OCI-LY7 (cell line): ENCODE measurements at regions not wholly inside any gene's neighbourhood (a gene's known extent, or its start where the extent isn't known, plus 50 kb on each side); places are given as distances from the start of the nearest gene placed in this dataset.

Source experiments
- EZH2phosphoT487 ChIP-seq: fragments of 200-600 bp; sonication (generic); IDR thresholded peaks from 2 replicates; pipeline ENCODE4 v1.6.1; 2018; ENCODE audit warnings: low read depth, borderline replicate concordance, mild to moderate bottlenecking, mixed run types, antibody characterized with exemption, low read length, moderate library complexity, mixed read lengths
- TF ChIP-seq, protein P1 (sequence below): fragments of 200-600 bp; sonication (generic); conservative IDR thresholded peaks from 2 replicates; pipeline ENCODE4 v1.5.1; 2014; ENCODE audit warnings: mild to moderate bottlenecking, antibody characterized with exemption, low read length, moderate library complexity, mixed read lengths

DNA sequence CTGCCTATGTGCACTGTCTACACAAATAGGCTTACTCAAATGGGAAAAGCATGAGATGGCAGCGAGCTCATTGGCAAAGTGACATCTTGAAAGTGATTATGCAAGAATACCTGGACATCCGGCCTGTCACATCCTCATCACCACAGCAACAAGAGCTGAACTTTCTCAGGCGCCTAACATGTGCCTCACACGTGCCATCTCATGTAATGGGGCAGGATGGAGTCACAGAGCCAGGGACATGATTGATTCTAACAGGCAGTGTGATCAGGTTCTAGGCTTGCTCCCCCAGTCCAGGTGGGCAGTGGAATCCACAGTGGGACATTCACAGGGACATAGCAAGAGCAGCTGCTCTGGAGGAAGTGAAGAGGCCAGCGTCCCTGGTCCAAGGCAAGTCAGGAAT lies 192.3 kb upstream of the SSTR4 start:
- TF ChIP-seq, protein P1, sequence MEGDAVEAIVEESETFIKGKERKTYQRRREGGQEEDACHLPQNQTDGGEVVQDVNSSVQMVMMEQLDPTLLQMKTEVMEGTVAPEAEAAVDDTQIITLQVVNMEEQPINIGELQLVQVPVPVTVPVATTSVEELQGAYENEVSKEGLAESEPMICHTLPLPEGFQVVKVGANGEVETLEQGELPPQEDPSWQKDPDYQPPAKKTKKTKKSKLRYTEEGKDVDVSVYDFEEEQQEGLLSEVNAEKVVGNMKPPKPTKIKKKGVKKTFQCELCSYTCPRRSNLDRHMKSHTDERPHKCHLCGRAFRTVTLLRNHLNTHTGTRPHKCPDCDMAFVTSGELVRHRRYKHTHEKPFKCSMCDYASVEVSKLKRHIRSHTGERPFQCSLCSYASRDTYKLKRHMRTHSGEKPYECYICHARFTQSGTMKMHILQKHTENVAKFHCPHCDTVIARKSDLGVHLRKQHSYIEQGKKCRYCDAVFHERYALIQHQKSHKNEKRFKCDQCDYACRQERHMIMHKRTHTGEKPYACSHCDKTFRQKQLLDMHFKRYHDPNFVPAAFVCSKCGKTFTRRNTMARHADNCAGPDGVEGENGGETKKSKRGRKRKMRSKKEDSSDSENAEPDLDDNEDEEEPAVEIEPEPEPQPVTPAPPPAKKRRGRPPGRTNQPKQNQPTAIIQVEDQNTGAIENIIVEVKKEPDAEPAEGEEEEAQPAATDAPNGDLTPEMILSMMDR: no peak
- TF ChIP-seq EZH2phosphoT487: no peak
